ENCODE measurements at regions not wholly inside any gene's neighbourhood (a gene's known extent, or its start where the extent isn't known, plus 50 kb on each side); places are given as distances from the start of the nearest gene placed in this dataset.

DNA sequence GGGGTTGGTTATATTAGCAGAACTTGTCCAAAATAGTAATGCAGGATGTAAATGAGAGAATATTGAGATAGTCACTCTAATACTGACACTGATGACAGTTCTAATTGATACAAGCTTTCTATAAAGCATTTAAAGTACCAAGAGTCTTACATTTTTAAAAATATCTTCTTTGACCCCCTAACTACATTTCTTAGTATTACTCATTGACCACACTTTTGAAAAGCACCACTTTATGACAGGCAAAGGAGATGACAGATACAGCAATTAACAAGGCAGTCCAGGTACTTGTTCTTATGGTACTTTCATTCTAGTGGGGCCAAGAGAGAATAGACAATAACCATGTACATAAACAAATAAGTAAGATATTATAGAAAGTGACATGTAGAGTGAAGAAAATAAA, 139.4 kb upstream of the EYA4 start:
- POLR2A ChIA-PET = no interaction called here
- Histone ChIP-seq H4K20me1 (ENCODE audit: insufficient read depth) (no peaks in the 10 kb centered on the region), H3K36me3 (replicated peaks in 1 of 2; ENCODE audit: control insufficient read depth in 1 of 2, insufficient read depth in 2 of 2, low read length in 1 of 2) (no peaks in the 10 kb centered on the region), H3K4me2 (no peak overlapping the region), H3F3A (replicated peaks; ENCODE audit: insufficient read depth) (no peaks in the 10 kb centered on the region), H3K4me1 (ENCODE audit: control insufficient read depth in 1 of 2, insufficient read depth in 2 of 2, low read depth in 1 of 2, low read length in 1 of 2) (peaks cover 0 to 19% of the 10 kb centered on the region in 2 experiments; a peak in 2 of 4 replicates), H2AFZ (ENCODE audit: low read depth) (no peak overlapping the region), H3K27me3 (ENCODE audit: insufficient read depth) (no peaks in the 10 kb centered on the region), H3K9me2 (no peaks in the 10 kb centered on the region), H3K4me3 (ENCODE audit: low read depth in 2 of 2, low read length in 1 of 2) (no peak overlapping the region), H3K9ac (no peak overlapping the region), H3K9me3 (no peaks in the 10 kb centered on the region), H3K27ac (ENCODE audit: low read depth in 2 of 2, low read length in 1 of 2) (peak overlapping the region in 1 of 2 experiments; percentile 37; a peak in 1 of 4 replicates), H3K79me2 (ENCODE audit: insufficient read depth) (no peaks in the 10 kb centered on the region)
- TF ChIP-seq CHD2 (IDR thresholded peaks at IDR 0.05; ENCODE audit: low read length, partially characterized antibody) (no peak), USF2 (IDR thresholded peaks at IDR 0.05; ENCODE audit: borderline replicate concordance, low read depth, low read length) (no peak), TCF12 (IDR thresholded peaks at IDR 0.05) (peak; percentile 72; the same call in 1 of the 2 replicates), EP300 (IDR thresholded peaks at IDR 0.05; ENCODE audit: borderline replicate concordance in 1 of 2, low read depth in 1 of 2, low read length in 1 of 2) (peak; percentile 35 to 47; a peak in 2 of 4 replicates), JUND (IDR thresholded peaks at IDR 0.05) (peak; percentile 51; the same call in 1 of the 2 replicates), GATA2 (CRISPR knock-in tag; IDR thresholded peaks at IDR 0.05) (no peak), MXI1 (IDR thresholded peaks at IDR 0.05; ENCODE audit: low read depth, low read length) (no peak), TEAD4 (IDR thresholded peaks at IDR 0.05; ENCODE audit: borderline replicate concordance, insufficient read depth) (0 out of 2 replicates have a peak, but pooled peaks have one; percentile 23), FOXM1 (IDR thresholded peaks at IDR 0.05; ENCODE audit: low read depth) (peak; percentile 58; the same call in 1 of the 2 replicates), FOSL2 (IDR thresholded peaks at IDR 0.05; ENCODE audit: borderline replicate concordance, low read depth) (peak; percentile 43; the same call in 1 of the 2 replicates), ZBTB33 (IDR thresholded peaks at IDR 0.05; ENCODE audit: borderline replicate concordance, low read depth) (no peak), NRF1 (IDR thresholded peaks at IDR 0.05; ENCODE audit: low read depth, low read length) (no peak)
- TF ChIP-seq, protein P1, sequence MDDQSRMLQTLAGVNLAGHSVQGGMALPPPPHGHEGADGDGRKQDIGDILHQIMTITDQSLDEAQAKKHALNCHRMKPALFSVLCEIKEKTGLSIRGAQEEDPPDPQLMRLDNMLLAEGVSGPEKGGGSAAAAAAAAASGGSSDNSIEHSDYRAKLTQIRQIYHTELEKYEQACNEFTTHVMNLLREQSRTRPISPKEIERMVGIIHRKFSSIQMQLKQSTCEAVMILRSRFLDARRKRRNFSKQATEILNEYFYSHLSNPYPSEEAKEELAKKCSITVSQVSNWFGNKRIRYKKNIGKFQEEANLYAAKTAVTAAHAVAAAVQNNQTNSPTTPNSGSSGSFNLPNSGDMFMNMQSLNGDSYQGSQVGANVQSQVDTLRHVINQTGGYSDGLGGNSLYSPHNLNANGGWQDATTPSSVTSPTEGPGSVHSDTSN (IDR thresholded peaks at IDR 0.05) = peak; percentile 70
- CTCF ChIA-PET = interaction anchor here (1.0 kb wide), 1 partner anchor 24 kb away, joined by 3 read pairs; no protein-coding TSS in a partner anchor
- DNase-seq = no peak

- H3K27me3 ChIP-seq (ENCODE audit: insufficient read depth) = no peaks in the 10 kb centered on the region
- no peaks in the 10 kb centered on the region for H4K20me1 ChIP-seq (ENCODE audit: insufficient read depth)
- H3K9me2 ChIP-seq = no peaks in the 10 kb centered on the region
- H3K9me3 ChIP-seq = no peaks in the 10 kb centered on the region
- no peaks in the 10 kb centered on the region for H3F3A ChIP-seq (replicated peaks; ENCODE audit: insufficient read depth)
- no peak overlapping the region for H3K4me3 ChIP-seq (ENCODE audit: low read depth in 2 of 2, low read length in 1 of 2)
- no peaks in the 10 kb centered on the region for H3K36me3 ChIP-seq (replicated peaks in 1 of 2; ENCODE audit: control insufficient read depth in 1 of 2, insufficient read depth in 2 of 2, low read length in 1 of 2)
- ChIA-PET POLR2A (no interaction called here), CTCF (no interaction called here)
- H3K4me1 ChIP-seq (ENCODE audit: control insufficient read depth in 1 of 2, insufficient read depth in 2 of 2, low read depth in 1 of 2, low read length in 1 of 2) = peaks cover 10 to 19% of the 10 kb centered on the region in 2 experiments; a peak in 3 of 4 replicates
- H3K27ac ChIP-seq (ENCODE audit: low read depth in 2 of 2, low read length in 1 of 2) = no peak overlapping the region
- H2AFZ ChIP-seq (ENCODE audit: low read depth) = no peak overlapping the region
- H3K79me2 ChIP-seq (ENCODE audit: insufficient read depth) = no peaks in the 10 kb centered on the region
- H3K9ac ChIP-seq = no peak overlapping the region
- H3K4me2 ChIP-seq = no peak overlapping the region
- no peak for DNase-seq
- WGBS (ENCODE audit: low lambda C conversion rate) = 90% methylated on average over 2 of the region's 2 CpGs
- TF ChIP-seq MAX (IDR thresholded peaks at IDR 0.05; ENCODE audit: low read depth) (no peak), ELF1 (IDR thresholded peaks at IDR 0.05) (no peak), EP300 (IDR thresholded peaks at IDR 0.05; ENCODE audit: borderline replicate concordance in 1 of 2, low read depth in 1 of 2, low read length in 1 of 2) (no peak), NFIC (IDR thresholded peaks at IDR 0.05; ENCODE audit: borderline replicate concordance) (no peak), YY1 (IDR thresholded peaks at IDR 0.05; ENCODE audit: low read depth) (no peak), TEAD4 (IDR thresholded peaks at IDR 0.05; ENCODE audit: borderline replicate concordance, insufficient read depth) (no peak), MXI1 (IDR thresholded peaks at IDR 0.05; ENCODE audit: low read depth, low read length) (no peak), CHD2 (IDR thresholded peaks at IDR 0.05; ENCODE audit: low read length, partially characterized antibody) (no peak), FOXJ3 (CRISPR knock-in tag; IDR thresholded peaks at IDR 0.05) (no peak), RFX5 (IDR thresholded peaks at IDR 0.05; ENCODE audit: low read length) (no peak), FOXM1 (IDR thresholded peaks at IDR 0.05; ENCODE audit: low read depth) (no peak)
- TF ChIP-seq, protein P1 (IDR thresholded peaks at IDR 0.05) = no peak
- TF ChIP-seq, protein P2, sequence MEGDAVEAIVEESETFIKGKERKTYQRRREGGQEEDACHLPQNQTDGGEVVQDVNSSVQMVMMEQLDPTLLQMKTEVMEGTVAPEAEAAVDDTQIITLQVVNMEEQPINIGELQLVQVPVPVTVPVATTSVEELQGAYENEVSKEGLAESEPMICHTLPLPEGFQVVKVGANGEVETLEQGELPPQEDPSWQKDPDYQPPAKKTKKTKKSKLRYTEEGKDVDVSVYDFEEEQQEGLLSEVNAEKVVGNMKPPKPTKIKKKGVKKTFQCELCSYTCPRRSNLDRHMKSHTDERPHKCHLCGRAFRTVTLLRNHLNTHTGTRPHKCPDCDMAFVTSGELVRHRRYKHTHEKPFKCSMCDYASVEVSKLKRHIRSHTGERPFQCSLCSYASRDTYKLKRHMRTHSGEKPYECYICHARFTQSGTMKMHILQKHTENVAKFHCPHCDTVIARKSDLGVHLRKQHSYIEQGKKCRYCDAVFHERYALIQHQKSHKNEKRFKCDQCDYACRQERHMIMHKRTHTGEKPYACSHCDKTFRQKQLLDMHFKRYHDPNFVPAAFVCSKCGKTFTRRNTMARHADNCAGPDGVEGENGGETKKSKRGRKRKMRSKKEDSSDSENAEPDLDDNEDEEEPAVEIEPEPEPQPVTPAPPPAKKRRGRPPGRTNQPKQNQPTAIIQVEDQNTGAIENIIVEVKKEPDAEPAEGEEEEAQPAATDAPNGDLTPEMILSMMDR (IDR thresholded peaks at IDR 0.05) = no peak
Observed at GRCh38 chr6:133106934-133107333, 134.2 kb upstream of the EYA4 start.

Measured in SK-N-SH (cell line).